Hepatocyte (in vitro differentiated cells): ENCODE measurements at regions not wholly inside any gene's neighbourhood (a gene's known extent, or its start where the extent isn't known, plus 50 kb on each side); places are given as distances from the start of the nearest gene placed in this dataset.
A peak's percentile ranks its signal among the peaks of the same experiment; 100 is the strongest.

Source experiments
- DNase-seq: peaks from one replicate; pipeline ENCODE4 v3.0.0-alpha.2; 2016; ENCODE audit warnings: low spot score
- H2AFZ ChIP-seq: fragments of 200-600 bp; sonication (generic); 2 replicates; pipeline ENCODE4 v1.6.0; 2016; ENCODE audit warnings: antibody characterized with exemption, mild to moderate bottlenecking
- H3K27ac ChIP-seq: fragments of 200-600 bp; sonication (generic); 2 replicates; pipeline ENCODE4 v1.5.1; 2016; ENCODE audit warnings: mild to moderate bottlenecking
- H3K27me3 ChIP-seq: fragments of 200-600 bp; sonication (generic); 2 replicates; pipeline ENCODE4 v1.6.1; 2016
- H3K36me3 ChIP-seq: fragments of 200-600 bp; sonication (generic); replicated peaks from 2 replicates; pipeline ENCODE4 v1.5.1; 2016; ENCODE audit warnings: low read depth; ENCODE audit not compliant: insufficient read depth
- H3K4me1 ChIP-seq: fragments of 200-600 bp; sonication (generic); 2 replicates; pipeline ENCODE4 v1.5.1; 2016; ENCODE audit warnings: mild to moderate bottlenecking, moderate library complexity; ENCODE audit not compliant: insufficient read depth
- H3K4me2 ChIP-seq: fragments of 200-600 bp; sonication (generic); 2 replicates; pipeline ENCODE4 v1.6.0; 2016
- H3K4me3 ChIP-seq: fragments of 200-600 bp; sonication (generic); 2 replicates; pipeline ENCODE4 v1.5.1; 2016; ENCODE audit warnings: mild to moderate bottlenecking
- H3K79me2 ChIP-seq: fragments of 200-600 bp; sonication (generic); 2 replicates; pipeline ENCODE4 v1.6.0; 2017; ENCODE audit warnings: mild to moderate bottlenecking
- H3K9me2 ChIP-seq: fragments of 200-600 bp; sonication (generic); replicated peaks from 2 replicates; pipeline ENCODE4 v1.6.0; 2017; ENCODE audit warnings: mild to moderate bottlenecking; ENCODE audit not compliant: insufficient read depth
- H3K9me3 ChIP-seq: fragments of 200-600 bp; sonication (generic); 2 replicates; pipeline ENCODE4 v1.5.1; 2016; ENCODE audit warnings: low read depth, mild to moderate bottlenecking
- H4K20me1 ChIP-seq: fragments of 200-600 bp; sonication (generic); 2 replicates; pipeline ENCODE4 v1.6.0; 2016; ENCODE audit warnings: mild to moderate bottlenecking; ENCODE audit not compliant: insufficient read depth, poor library complexity, severe bottlenecking
- CTCF ChIP-seq: fragments of 200-600 bp; sonication (generic); IDR thresholded peaks from 2 replicates; pipeline ENCODE4 v1.5.1; 2016; ENCODE audit warnings: antibody characterized with exemption, mild to moderate bottlenecking; ENCODE audit not compliant: poor library complexity
- EZH2 ChIP-seq: fragments of 200-600 bp; sonication (generic); IDR thresholded peaks from 2 replicates; pipeline ENCODE4 v1.6.1; 2016; ENCODE audit warnings: antibody characterized with exemption, mild to moderate bottlenecking, borderline replicate concordance
- EZH2phosphoT487 ChIP-seq: fragments of 200-600 bp; sonication (generic); IDR thresholded peaks from one replicate; pipeline ENCODE4 v1.6.1; 2018; ENCODE audit warnings: antibody characterized with exemption, mild to moderate bottlenecking, low read depth, moderate library complexity; ENCODE audit not compliant: unreplicated experiment, severe bottlenecking
- WGBS: methylation state at CpG from one replicate; pipeline ENCODE4 v1.1.6; 2016; ENCODE audit warnings: low lambda C conversion rate; ENCODE audit errors: missing lambda C conversion rate; 5-methylcytosine and 5-hydroxymethylcytosine counted together

- Histone ChIP-seq H4K20me1 (no peaks in the 10 kb centered on the region), H3K9me3 (no peaks in the 10 kb centered on the region), H3K27me3 (no peaks in the 10 kb centered on the region), H3K4me2 (no peak overlapping the region), H3K4me1 (no peaks in the 10 kb centered on the region), H3K27ac (no peak overlapping the region), H3K4me3 (no peak overlapping the region), H3K9me2 (no peaks in the 10 kb centered on the region), H3K36me3 (no peaks in the 10 kb centered on the region), H2AFZ (no peak overlapping the region), H3K79me2 (no peaks in the 10 kb centered on the region)
- no peak for TF ChIP-seq EZH2phosphoT487
- no peak for TF ChIP-seq CTCF
- no peak for TF ChIP-seq EZH2
- 87% methylated on average over 12 of the region's 12 CpGs for WGBS
- no peak for DNase-seq
Measured at GRCh38 chr10:28973309-28973972, 296.1 kb downstream of the BAMBI start.

GRCh38 chr10:28975891-28976531, 298.7 kb downstream of the BAMBI start:
- peak; percentile 42 for DNase-seq
- Histone ChIP-seq H2AFZ (peak overlapping the region; percentile 40), H3K36me3 (no peaks in the 10 kb centered on the region), H3K4me3 (no peak overlapping the region), H3K4me2 (no peak overlapping the region), H3K27me3 (no peaks in the 10 kb centered on the region), H3K9me2 (no peaks in the 10 kb centered on the region), H3K79me2 (no peaks in the 10 kb centered on the region), H3K9me3 (no peaks in the 10 kb centered on the region), H3K27ac (no peak overlapping the region), H3K4me1 (no peaks in the 10 kb centered on the region), H4K20me1 (no peaks in the 10 kb centered on the region)
- WGBS: 46% methylated on average over 10 of the region's 10 CpGs
- TF ChIP-seq EZH2phosphoT487 (no peak), EZH2 (no peak), CTCF (no peak)

GRCh38 chr10:28977518-28977917, 300.2 kb downstream of the BAMBI start:
- Histone ChIP-seq H3K9me2 (no peaks in the 10 kb centered on the region), H3K4me1 (no peaks in the 10 kb centered on the region), H3K4me2 (no peak overlapping the region), H3K9me3 (no peaks in the 10 kb centered on the region), H3K36me3 (no peaks in the 10 kb centered on the region), H3K4me3 (no peak overlapping the region), H2AFZ (no peak overlapping the region), H3K27ac (no peak overlapping the region), H4K20me1 (no peaks in the 10 kb centered on the region), H3K27me3 (no peaks in the 10 kb centered on the region), H3K79me2 (no peaks in the 10 kb centered on the region)
- TF ChIP-seq CTCF: no peak
- TF ChIP-seq EZH2: no peak
- no peak for TF ChIP-seq EZH2phosphoT487
- no peak for DNase-seq
- WGBS: 80% methylated on average over 2 of the region's 2 CpGs
